IgD-negative memory B cell (primary cell): ENCODE measurements at regions not wholly inside any gene's neighbourhood (a gene's known extent, or its start where the extent isn't known, plus 50 kb on each side); places are given as distances from the start of the nearest gene placed in this dataset.
A peak's percentile ranks its signal among the peaks of the same experiment; 100 is the strongest.

Experiments
- H3K27ac Mint-ChIP-seq, 3 donors: one replicate each; pipeline ENCODE4 v1.8.0; 2020 to 2022; ENCODE audit warnings: mild to moderate bottlenecking in 3 of 3, mixed read lengths in 3 of 3, moderate library complexity in 1 of 3
- H3K27me3 Mint-ChIP-seq: one replicate; pipeline ENCODE4 v1.8.0; 2021; ENCODE audit warnings: mixed read lengths
- H3K36me3 Mint-ChIP-seq: one replicate; pipeline ENCODE4 v1.8.0; 2020; ENCODE audit warnings: mild to moderate bottlenecking, mixed read lengths
- H3K4me1 Mint-ChIP-seq, 3 donors: one replicate each; pipeline ENCODE4 v1.8.0; 2020 to 2022; ENCODE audit warnings: mixed read lengths in 3 of 3, mild to moderate bottlenecking in 1 of 3
- H3K4me3 Mint-ChIP-seq, 4 donors: one replicate each; pipeline ENCODE4 v1.8.0; 2020 to 2022; ENCODE audit warnings: mild to moderate bottlenecking in 4 of 4, mixed read lengths in 4 of 4, moderate library complexity in 3 of 4
- H3K9me3 Mint-ChIP-seq, 3 donors: one replicate each; pipeline ENCODE4 v1.8.0; 2020 to 2021; ENCODE audit warnings: mixed read lengths in 3 of 3, mild to moderate bottlenecking in 1 of 3

GRCh38 chr11:70921804-70922203 lies 330.6 kb downstream of the SHANK2 start:
- no peak overlapping the region for H3K27ac Mint-ChIP-seq
- peaks cover 13 to 31% (median 20%) of the 10 kb centered on the region in 3 donors for H3K9me3 Mint-ChIP-seq
- H3K4me3 Mint-ChIP-seq = no peak overlapping the region
- H3K36me3 Mint-ChIP-seq = peaks cover 1% of the 10 kb centered on the region
- H3K27me3 Mint-ChIP-seq = peaks cover 4% of the 10 kb centered on the region
- no peaks in the 10 kb centered on the region for H3K4me1 Mint-ChIP-seq

GRCh38 chr11:70924108-70924507 lies 328.3 kb downstream of the SHANK2 start:
- Mint-ChIP-seq H3K4me3 (no peak overlapping the region), H3K27me3 (peaks cover 6% of the 10 kb centered on the region), H3K36me3 (peaks cover 1% of the 10 kb centered on the region), H3K27ac (no peak overlapping the region), H3K4me1 (no peaks in the 10 kb centered on the region), H3K9me3 (peaks cover 6 to 29% (median 19%) of the 10 kb centered on the region in 3 donors)

GRCh38 chr11:70925238-70925637 lies 327.1 kb downstream of the SHANK2 start:
- peaks cover 7% of the 10 kb centered on the region for H3K27me3 Mint-ChIP-seq
- H3K27ac Mint-ChIP-seq = no peak overlapping the region
- H3K36me3 Mint-ChIP-seq = peaks cover 1% of the 10 kb centered on the region
- H3K4me3 Mint-ChIP-seq = peak overlapping the region in 1 of 4 donors; percentile 1
- peaks cover 5 to 34% (median 21%) of the 10 kb centered on the region in 3 donors for H3K9me3 Mint-ChIP-seq
- H3K4me1 Mint-ChIP-seq = peaks cover 0 to 1% (median 0%) of the 10 kb centered on the region in 3 donors

- Mint-ChIP-seq H3K27ac (no peak overlapping the region), H3K27me3 (peaks cover 7% of the 10 kb centered on the region), H3K9me3 (peaks cover 3 to 21% (median 12%) of the 10 kb centered on the region in 3 donors), H3K4me3 (no peak overlapping the region), H3K4me1 (peaks cover 0 to 1% (median 0%) of the 10 kb centered on the region in 3 donors), H3K36me3 (peaks cover 1% of the 10 kb centered on the region)
Observed at GRCh38 chr11:70926543-70927201, 325.7 kb downstream of the SHANK2 start.

- peaks cover 3% of the 10 kb centered on the region for H3K36me3 Mint-ChIP-seq
- peaks cover 0 to 1% (median 0%) of the 10 kb centered on the region in 3 donors for H3K4me1 Mint-ChIP-seq
- peaks cover 5 to 13% (median 5%) of the 10 kb centered on the region in 3 donors for H3K9me3 Mint-ChIP-seq
- H3K4me3 Mint-ChIP-seq = no peak overlapping the region
- no peak overlapping the region for H3K27ac Mint-ChIP-seq
- peaks cover 8% of the 10 kb centered on the region for H3K27me3 Mint-ChIP-seq
Observed at GRCh38 chr11:70928854-70929598, 323.4 kb downstream of the SHANK2 start.

- Mint-ChIP-seq H3K4me1 (peaks cover 0 to 1% (median 0%) of the 10 kb centered on the region in 3 donors), H3K27ac (no peak overlapping the region), H3K36me3 (peaks cover 3% of the 10 kb centered on the region), H3K9me3 (peaks cover 5 to 13% (median 7%) of the 10 kb centered on the region in 3 donors), H3K4me3 (no peak overlapping the region), H3K27me3 (peaks cover 4% of the 10 kb centered on the region)
Observed at GRCh38 chr11:70930215-70930614, 322.2 kb downstream of the SHANK2 start.

GRCh38 chr11:70931430-70931829 lies 320.9 kb downstream of the SHANK2 start:
- Mint-ChIP-seq H3K27ac (no peak overlapping the region), H3K27me3 (peaks cover 4% of the 10 kb centered on the region), H3K4me3 (no peak overlapping the region), H3K9me3 (peaks cover 5 to 13% (median 6%) of the 10 kb centered on the region in 3 donors), H3K4me1 (peaks cover 0 to 1% (median 0%) of the 10 kb centered on the region in 3 donors), H3K36me3 (peaks cover 3% of the 10 kb centered on the region)

- Mint-ChIP-seq H3K9me3 (peaks cover 5 to 11% (median 11%) of the 10 kb centered on the region in 3 donors), H3K27ac (peak overlapping the region in 1 of 3 donors; percentile 14), H3K4me1 (peaks cover 0 to 1% (median 0%) of the 10 kb centered on the region in 3 donors), H3K4me3 (no peak overlapping the region), H3K36me3 (peaks cover 3% of the 10 kb centered on the region), H3K27me3 (peaks cover 3% of the 10 kb centered on the region)
Observed at GRCh38 chr11:70933981-70934583, 318.3 kb downstream of the SHANK2 start.

GRCh38 chr11:70935006-70935768 lies 317.2 kb downstream of the SHANK2 start:
- Mint-ChIP-seq H3K4me3 (no peak overlapping the region), H3K36me3 (peaks cover 3% of the 10 kb centered on the region), H3K27ac (no peak overlapping the region), H3K9me3 (peaks cover 3 to 6% (median 5%) of the 10 kb centered on the region in 3 donors), H3K4me1 (no peaks in the 10 kb centered on the region), H3K27me3 (peaks cover 1% of the 10 kb centered on the region)

GRCh38 chr11:70942593-70942992 lies 309.8 kb downstream of the SHANK2 start:
- Mint-ChIP-seq H3K4me3 (no peak overlapping the region), H3K27ac (peak overlapping the region in 1 of 3 donors; percentile 39), H3K4me1 (no peaks in the 10 kb centered on the region), H3K36me3 (no peaks in the 10 kb centered on the region), H3K27me3 (no peaks in the 10 kb centered on the region), H3K9me3 (peaks cover 12 to 40% (median 26%) of the 10 kb centered on the region in 3 donors)

- Mint-ChIP-seq H3K4me3 (no peak overlapping the region), H3K4me1 (no peaks in the 10 kb centered on the region), H3K36me3 (no peaks in the 10 kb centered on the region), H3K27ac (no peak overlapping the region), H3K27me3 (no peaks in the 10 kb centered on the region), H3K9me3 (peaks cover 15 to 40% (median 24%) of the 10 kb centered on the region in 3 donors)
Observed at GRCh38 chr11:70944141-70944540, 308.2 kb downstream of the SHANK2 start.

- H3K9me3 Mint-ChIP-seq = peaks cover 15 to 40% (median 24%) of the 10 kb centered on the region in 3 donors
- no peaks in the 10 kb centered on the region for H3K27me3 Mint-ChIP-seq
- no peaks in the 10 kb centered on the region for H3K4me1 Mint-ChIP-seq
- no peak overlapping the region for H3K4me3 Mint-ChIP-seq
- no peak overlapping the region for H3K27ac Mint-ChIP-seq
- no peaks in the 10 kb centered on the region for H3K36me3 Mint-ChIP-seq
Observed at GRCh38 chr11:70944636-70945035, 307.7 kb downstream of the SHANK2 start.

GRCh38 chr11:70948398-70948797 lies 304.0 kb downstream of the SHANK2 start:
- no peaks in the 10 kb centered on the region for H3K36me3 Mint-ChIP-seq
- H3K27ac Mint-ChIP-seq = no peak overlapping the region
- peaks cover 9 to 26% (median 9%) of the 10 kb centered on the region in 3 donors for H3K9me3 Mint-ChIP-seq
- H3K4me3 Mint-ChIP-seq = no peak overlapping the region
- no peaks in the 10 kb centered on the region for H3K4me1 Mint-ChIP-seq
- H3K27me3 Mint-ChIP-seq = no peaks in the 10 kb centered on the region

- Mint-ChIP-seq H3K9me3 (peaks cover 4 to 21% (median 6%) of the 10 kb centered on the region in 3 donors), H3K36me3 (no peaks in the 10 kb centered on the region), H3K27ac (no peak overlapping the region), H3K4me3 (no peak overlapping the region), H3K4me1 (no peaks in the 10 kb centered on the region), H3K27me3 (no peaks in the 10 kb centered on the region)
Observed at GRCh38 chr11:70948855-70949531, 303.4 kb downstream of the SHANK2 start.
